ENCODE measurements at regions not wholly inside any gene's neighbourhood (a gene's known extent, or its start where the extent isn't known, plus 50 kb on each side); places are given as distances from the start of the nearest gene placed in this dataset.

GRCh38 chr5:89380635-89381034, 497.7 kb upstream of the MEF2C start:
- H3K4me3 ChIP-seq (ENCODE audit: low read depth, low read length) = no peak overlapping the region

GRCh38 chr5:89377767-89378455, 494.9 kb upstream of the MEF2C start:
- H3K4me3 ChIP-seq (ENCODE audit: low read depth, low read length) = no peak overlapping the region
- no peak for TF ChIP-seq CTCF (IDR thresholded peaks at IDR 0.05; ENCODE audit: low read depth, low read length)

More at GRCh38 chr5:89380635-89381034, 497.7 kb upstream of the MEF2C start:
- TF ChIP-seq CTCF (IDR thresholded peaks at IDR 0.05; ENCODE audit: low read depth, low read length) = no peak

- TF ChIP-seq CTCF (IDR thresholded peaks at IDR 0.05; ENCODE audit: low read depth, low read length) = no peak
Observed at GRCh38 chr5:89374818-89375521, 492.0 kb upstream of the MEF2C start.

GRCh38 chr5:89374144-89374784, 491.3 kb upstream of the MEF2C start:
- no peak overlapping the region for H3K4me3 ChIP-seq (ENCODE audit: low read depth, low read length)
- TF ChIP-seq CTCF (IDR thresholded peaks at IDR 0.05; ENCODE audit: low read depth, low read length) = no peak

More at GRCh38 chr5:89374818-89375521, 492.0 kb upstream of the MEF2C start:
- H3K4me3 ChIP-seq (ENCODE audit: low read depth, low read length) = no peak overlapping the region

- no peak overlapping the region for H3K4me3 ChIP-seq (ENCODE audit: low read depth, low read length)
- TF ChIP-seq CTCF (IDR thresholded peaks at IDR 0.05; ENCODE audit: low read depth, low read length) = no peak
Observed at GRCh38 chr5:89372176-89372575, 489.2 kb upstream of the MEF2C start.

GRCh38 chr5:89371646-89372045, 488.7 kb upstream of the MEF2C start:
- H3K4me3 ChIP-seq (ENCODE audit: low read depth, low read length) = no peak overlapping the region
- no peak for TF ChIP-seq CTCF (IDR thresholded peaks at IDR 0.05; ENCODE audit: low read depth, low read length)

- no peak for TF ChIP-seq CTCF (IDR thresholded peaks at IDR 0.05; ENCODE audit: low read depth, low read length)
- no peak overlapping the region for H3K4me3 ChIP-seq (ENCODE audit: low read depth, low read length)
Observed at GRCh38 chr5:89359046-89359445, 476.1 kb upstream of the MEF2C start.

All from WI38 (cell line).